ENCODE measurements at regions not wholly inside any gene's neighbourhood (a gene's known extent, or its start where the extent isn't known, plus 50 kb on each side); places are given as distances from the start of the nearest gene placed in this dataset.

- Histone ChIP-seq H3K36me3 (no peaks in the 10 kb centered on the region), H3K27ac (no peak overlapping the region), H3K4me1 (no peaks in the 10 kb centered on the region), H3K9me3 (peaks cover 0 to 9% (median 7%) of the 10 kb centered on the region in 8 donors), H3K4me3 (no peak overlapping the region), H3K27me3 (replicated peaks in 1 of 7) (no peaks in the 10 kb centered on the region)
- intact Hi-C loops (cut with DNase I; ENCODE audit: low total_unique reads) = no loop called here
- TF ChIP-seq CTCF (IDR thresholded peaks at IDR 0.05 in 8 of 11, conservative IDR thresholded peaks at IDR 0.05 in 3 of 11) = no peak
- TF ChIP-seq POLR2A (IDR thresholded peaks at IDR 0.05) = no peak
- no peak for TF ChIP-seq POLR2AphosphoS5 (IDR thresholded peaks at IDR 0.05)
- DNase-seq = no peak
Measured at GRCh38 chr1:55593298-55593697, 378.1 kb upstream of the USP24 start.

- Histone ChIP-seq H3K27ac (no peak overlapping the region), H3K36me3 (no peaks in the 10 kb centered on the region), H3K9me3 (peaks cover 0 to 6% (median 5%) of the 10 kb centered on the region in 8 donors), H3K4me1 (no peaks in the 10 kb centered on the region), H3K4me3 (no peak overlapping the region), H3K27me3 (replicated peaks in 1 of 7) (peaks cover 0 to 6% (median 0%) of the 10 kb centered on the region in 7 donors)
- DNase-seq = no peak
- 92 to 96% (median 96%) methylated on average over 2 of the region's 2 CpGs for WGBS, 5 donors
- TF ChIP-seq POLR2A (IDR thresholded peaks at IDR 0.05) = no peak
- TF ChIP-seq CTCF (IDR thresholded peaks at IDR 0.05 in 8 of 11, conservative IDR thresholded peaks at IDR 0.05 in 3 of 11) = no peak
- TF ChIP-seq POLR2AphosphoS5 (IDR thresholded peaks at IDR 0.05) = no peak
- intact Hi-C loops (cut with DNase I; ENCODE audit: low total_unique reads) = no loop called here
Measured at GRCh38 chr1:55592122-55592521, 377.0 kb upstream of the USP24 start.

GRCh38 chr1:55589671-55590297 is 374.6 kb upstream of the USP24 start:
- DNase-seq = no peak
- intact Hi-C loops (cut with DNase I; ENCODE audit: low total_unique reads) = no loop called here
- 59 to 80% (median 75%) methylated on average over 7 of the region's 7 CpGs for WGBS, 5 donors
- no peaks in the 10 kb centered on the region for H3K36me3 ChIP-seq
- peaks cover 0 to 6% (median 0%) of the 10 kb centered on the region in 7 donors for H3K27me3 ChIP-seq (replicated peaks in 1 of 7)
- H3K4me3 ChIP-seq = no peak overlapping the region
- H3K9me3 ChIP-seq = no peaks in the 10 kb centered on the region
- no peak for TF ChIP-seq POLR2A (IDR thresholded peaks at IDR 0.05)
- TF ChIP-seq CTCF (IDR thresholded peaks at IDR 0.05 in 8 of 11, conservative IDR thresholded peaks at IDR 0.05 in 3 of 11) = no peak
- no peak for TF ChIP-seq POLR2AphosphoS5 (IDR thresholded peaks at IDR 0.05)
- H3K4me1 ChIP-seq = no peaks in the 10 kb centered on the region
- no peak overlapping the region for H3K27ac ChIP-seq

- H3K4me3 ChIP-seq = no peak overlapping the region
- no peaks in the 10 kb centered on the region for H3K4me1 ChIP-seq
- DNase-seq = no peak
- H3K27me3 ChIP-seq (replicated peaks in 1 of 7) = peaks cover 0 to 6% (median 0%) of the 10 kb centered on the region in 7 donors
- no peak overlapping the region for H3K27ac ChIP-seq
- TF ChIP-seq POLR2AphosphoS5 (IDR thresholded peaks at IDR 0.05) = no peak
- no peak for TF ChIP-seq CTCF (IDR thresholded peaks at IDR 0.05 in 8 of 11, conservative IDR thresholded peaks at IDR 0.05 in 3 of 11)
- TF ChIP-seq POLR2A (IDR thresholded peaks at IDR 0.05) = no peak
- no peaks in the 10 kb centered on the region for H3K36me3 ChIP-seq
- intact Hi-C loops (cut with DNase I; ENCODE audit: low total_unique reads) = no loop called here
- no peaks in the 10 kb centered on the region for H3K9me3 ChIP-seq
- WGBS, 5 donors = 61 to 87% (median 75%) methylated on average over 2 of the region's 2 CpGs
Measured at GRCh38 chr1:55588309-55588708, 373.1 kb upstream of the USP24 start.
